ENCODE measurements at regions not wholly inside any gene's neighbourhood (a gene's known extent, or its start where the extent isn't known, plus 50 kb on each side); places are given as distances from the start of the nearest gene placed in this dataset.

GRCh38 chr16:58960034-58960433 is 225.9 kb upstream of the GOT2 start:
- Histone ChIP-seq H3K27ac (no peak overlapping the region), H3K36me3 (replicated peaks) (no peaks in the 10 kb centered on the region), H3K4me3 (ENCODE audit: low read depth, low read length) (no peak overlapping the region), H3K27me3 (replicated peaks) (no peaks in the 10 kb centered on the region)
- TF ChIP-seq CTCF (IDR thresholded peaks at IDR 0.05; ENCODE audit: low read depth, low read length, missing control alignments) = no peak
- in situ Hi-C loops (cut with HindIII; ENCODE audit: low pct_ligation_motif_present, low sequenced_read_pairs) = no loop called here
- no peak for DNase-seq

GRCh38 chr16:58958749-58959148 is 224.6 kb upstream of the GOT2 start:
- Histone ChIP-seq H3K4me3 (ENCODE audit: low read depth, low read length) (no peak overlapping the region), H3K27ac (no peak overlapping the region), H3K27me3 (replicated peaks) (no peaks in the 10 kb centered on the region), H3K36me3 (replicated peaks) (no peaks in the 10 kb centered on the region)
- TF ChIP-seq CTCF (IDR thresholded peaks at IDR 0.05; ENCODE audit: low read depth, low read length, missing control alignments) = no peak
- no peak for DNase-seq
- in situ Hi-C loops (cut with HindIII; ENCODE audit: low pct_ligation_motif_present, low sequenced_read_pairs) = no loop called here

GRCh38 chr16:58948244-58948643 is 214.1 kb upstream of the GOT2 start:
- Histone ChIP-seq H3K27ac (no peak overlapping the region), H3K36me3 (replicated peaks) (no peaks in the 10 kb centered on the region), H3K27me3 (replicated peaks) (no peaks in the 10 kb centered on the region), H3K4me3 (ENCODE audit: low read depth, low read length) (no peak overlapping the region)
- DNase-seq = no peak
- in situ Hi-C loops (cut with HindIII; ENCODE audit: low pct_ligation_motif_present, low sequenced_read_pairs) = no loop called here
- no peak for TF ChIP-seq CTCF (IDR thresholded peaks at IDR 0.05; ENCODE audit: low read depth, low read length, missing control alignments)

GRCh38 chr16:58940609-58941008 is 206.5 kb upstream of the GOT2 start:
- H3K36me3 ChIP-seq (replicated peaks) = no peaks in the 10 kb centered on the region
- no peak for DNase-seq
- H3K27ac ChIP-seq = no peak overlapping the region
- TF ChIP-seq CTCF (IDR thresholded peaks at IDR 0.05; ENCODE audit: low read depth, low read length, missing control alignments) = no peak
- in situ Hi-C loops (cut with HindIII; ENCODE audit: low pct_ligation_motif_present, low sequenced_read_pairs) = no loop called here
- no peak overlapping the region for H3K4me3 ChIP-seq (ENCODE audit: low read depth, low read length)
- H3K27me3 ChIP-seq (replicated peaks) = no peaks in the 10 kb centered on the region

- no peak for TF ChIP-seq CTCF (IDR thresholded peaks at IDR 0.05; ENCODE audit: low read depth, low read length, missing control alignments)
These were observed 204.7 kb upstream of the GOT2 start for GRCh38 chr16:58938811-58939210.

GRCh38 chr16:58937661-58938060 is 203.5 kb upstream of the GOT2 start:
- in situ Hi-C loops (cut with HindIII; ENCODE audit: low pct_ligation_motif_present, low sequenced_read_pairs) = no loop called here
- no peaks in the 10 kb centered on the region for H3K27me3 ChIP-seq (replicated peaks)
- H3K4me3 ChIP-seq (ENCODE audit: low read depth, low read length) = no peak overlapping the region
- H3K27ac ChIP-seq = no peak overlapping the region
- no peaks in the 10 kb centered on the region for H3K36me3 ChIP-seq (replicated peaks)
- no peak for DNase-seq
- TF ChIP-seq CTCF (IDR thresholded peaks at IDR 0.05; ENCODE audit: low read depth, low read length, missing control alignments) = no peak

More at GRCh38 chr16:58938811-58939210, 204.7 kb upstream of the GOT2 start:
- in situ Hi-C loops (cut with HindIII; ENCODE audit: low pct_ligation_motif_present, low sequenced_read_pairs) = no loop called here
- no peak for DNase-seq
- Histone ChIP-seq H3K27ac (no peak overlapping the region), H3K36me3 (replicated peaks) (no peaks in the 10 kb centered on the region), H3K27me3 (replicated peaks) (no peaks in the 10 kb centered on the region), H3K4me3 (ENCODE audit: low read depth, low read length) (no peak overlapping the region)
